ENCODE measurements at regions not wholly inside any gene's neighbourhood (a gene's known extent, or its start where the extent isn't known, plus 50 kb on each side); places are given as distances from the start of the nearest gene placed in this dataset.

GRCh38 chrX:73964579-73964978 is 112.1 kb upstream of the XIST start:
- TF ChIP-seq EZH2phosphoT487 (IDR thresholded peaks at IDR 0.05; ENCODE audit: low read depth, severe bottlenecking, unreplicated experiment): no peak
- TF ChIP-seq CTCF (IDR thresholded peaks at IDR 0.05; ENCODE audit: poor library complexity): no peak

Data from hepatocyte (in vitro differentiated cells).